NCI-H128 (cell line): ENCODE measurements at regions not wholly inside any gene's neighbourhood (a gene's known extent, or its start where the extent isn't known, plus 50 kb on each side); places are given as distances from the start of the nearest gene placed in this dataset.

Source experiments
- DNase-seq: peaks from one replicate; lab custom pipeline; 2025; ENCODE audit not compliant: unreplicated experiment; lab: John Stamatoyannopoulos, UW

DNA sequence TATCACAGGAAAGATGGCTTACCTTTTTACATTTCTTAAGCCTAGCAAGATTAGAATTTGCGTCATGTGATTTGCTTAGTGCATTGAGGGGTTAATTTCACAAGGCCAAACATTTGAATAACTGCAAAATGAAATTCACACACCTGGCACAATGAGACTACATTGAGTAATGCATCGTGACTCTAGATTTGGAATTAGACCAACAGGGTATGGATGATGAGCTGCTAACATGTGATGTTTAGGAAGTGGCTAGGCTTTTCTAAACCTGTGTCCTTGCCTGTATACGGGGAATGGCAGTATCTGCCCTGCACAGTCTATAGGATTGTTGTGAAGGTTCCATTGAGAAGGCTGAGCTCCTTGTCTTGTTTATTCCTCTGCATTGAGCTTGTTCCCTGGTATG lies 160.1 kb downstream of the MFSD1 start:
- no peak for DNase-seq

DNA sequence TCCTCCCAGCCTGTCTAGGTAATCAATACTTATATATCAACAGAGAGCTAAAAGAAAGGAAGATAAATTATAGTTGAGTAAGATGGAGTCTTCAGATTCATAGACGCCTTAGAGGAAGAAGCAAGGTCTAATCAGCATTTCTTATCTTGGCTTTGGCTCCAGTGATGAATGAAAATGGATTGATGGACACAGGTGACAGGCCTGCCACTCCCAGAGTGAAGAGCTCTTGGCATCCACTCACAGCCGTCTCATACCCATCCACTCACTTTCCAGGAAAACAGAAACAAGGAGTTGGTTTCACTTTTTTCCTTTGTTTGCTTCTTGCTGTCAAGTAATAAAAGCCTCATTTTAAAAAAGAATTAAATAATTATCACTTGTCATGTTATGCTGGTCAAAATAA lies 168.2 kb downstream of the MFSD1 start:
- no peak for DNase-seq

DNA sequence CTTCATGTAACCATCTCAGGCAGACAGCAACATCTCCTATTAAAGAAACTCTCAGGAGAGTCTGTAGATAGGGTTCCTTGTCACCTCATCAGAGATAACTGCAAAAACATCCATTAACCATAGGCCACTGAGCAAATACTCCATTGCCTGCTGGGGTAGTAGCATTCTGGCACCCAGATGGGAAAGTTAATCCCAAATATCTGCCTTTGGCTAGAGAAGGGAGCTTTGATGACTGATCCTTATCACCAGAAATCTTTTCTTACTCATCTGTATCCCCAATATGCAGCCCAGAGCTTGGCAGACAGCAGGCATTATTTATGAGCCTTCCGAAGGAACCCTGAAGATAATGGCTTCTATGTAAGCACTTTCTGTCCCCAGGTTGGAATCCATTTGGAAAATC lies 173.1 kb downstream of the MFSD1 start:
- no peak for DNase-seq

DNA sequence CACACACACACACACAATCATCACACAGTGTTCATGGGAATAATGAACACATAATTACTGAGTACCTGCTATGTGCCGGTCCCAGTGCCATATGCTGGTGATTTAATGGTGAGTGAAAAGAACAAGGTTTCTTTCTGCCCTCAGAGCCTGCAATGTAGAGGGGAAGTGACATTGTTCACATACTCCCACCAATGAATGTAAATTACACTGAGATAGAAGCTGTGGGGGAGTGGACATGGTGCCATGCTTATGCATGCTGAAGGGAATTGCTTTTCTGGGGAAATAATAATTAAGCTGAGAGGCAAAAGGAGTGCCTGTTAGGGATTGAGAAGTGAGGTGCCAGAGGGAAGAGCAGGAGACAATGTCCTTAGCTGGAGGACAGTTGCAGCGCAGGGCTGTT lies 175.1 kb downstream of the MFSD1 start:
- no peak for DNase-seq

DNA sequence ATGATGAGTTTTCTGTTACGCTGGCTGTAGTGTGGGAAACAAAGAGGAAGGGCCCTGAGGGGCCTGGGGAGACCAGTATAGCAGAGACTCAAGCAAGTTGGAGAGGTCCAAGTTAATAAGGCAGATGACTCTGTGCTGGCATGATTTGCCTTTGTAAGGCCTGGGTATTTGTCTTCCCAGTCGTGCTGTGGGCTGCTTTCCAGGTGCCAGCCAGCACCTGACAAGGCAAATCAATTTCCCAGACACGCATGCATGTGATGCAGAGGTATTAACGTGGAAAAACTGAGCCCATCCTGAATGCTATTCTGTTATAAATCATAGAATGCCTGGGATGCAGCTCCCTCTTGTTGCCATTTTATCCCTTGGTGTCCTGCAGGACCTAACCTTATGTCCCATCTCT lies 175.6 kb downstream of the MFSD1 start:
- DNase-seq: no peak

DNA sequence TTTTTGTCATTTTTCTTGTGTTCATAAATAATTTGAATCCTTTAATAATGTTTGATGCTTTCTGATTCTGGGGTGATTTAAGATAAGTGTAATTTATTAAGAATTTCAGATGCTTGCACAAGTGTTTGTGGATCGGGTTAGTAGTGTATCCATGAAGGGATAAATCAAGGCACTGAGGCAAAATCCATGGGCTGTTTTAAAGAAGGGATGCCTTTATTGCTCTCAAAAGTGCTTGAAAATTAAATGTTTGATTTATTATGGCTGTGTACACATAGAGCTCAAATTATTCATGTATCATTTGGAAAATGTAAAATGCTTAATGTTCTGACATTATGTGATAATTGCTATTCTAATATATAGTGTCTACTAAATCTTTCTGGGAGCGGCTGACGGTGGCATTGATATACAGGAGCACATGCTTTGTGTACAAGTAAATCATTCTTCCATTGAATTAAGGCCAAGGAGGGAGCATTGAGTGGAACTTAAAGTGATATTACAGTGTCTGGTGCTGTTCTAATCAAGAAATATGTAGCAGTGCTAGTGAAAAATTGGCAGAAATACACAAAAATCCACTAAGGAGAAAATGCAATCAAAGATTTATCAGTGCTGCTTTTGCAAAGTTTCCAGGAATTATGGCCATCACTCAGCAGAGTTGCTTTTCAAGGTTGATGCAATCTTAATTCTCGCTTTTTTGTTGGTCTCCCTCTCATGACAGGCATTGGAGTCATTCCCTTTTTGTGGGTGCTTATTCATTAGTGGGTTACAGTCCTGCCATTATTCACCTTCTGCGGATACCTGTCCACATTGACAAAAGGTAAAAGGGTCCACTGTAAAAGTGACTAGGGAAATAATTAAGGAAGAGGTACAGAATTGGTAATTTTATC lies 181.6 kb downstream of the MFSD1 start:
- DNase-seq: no peak

DNA sequence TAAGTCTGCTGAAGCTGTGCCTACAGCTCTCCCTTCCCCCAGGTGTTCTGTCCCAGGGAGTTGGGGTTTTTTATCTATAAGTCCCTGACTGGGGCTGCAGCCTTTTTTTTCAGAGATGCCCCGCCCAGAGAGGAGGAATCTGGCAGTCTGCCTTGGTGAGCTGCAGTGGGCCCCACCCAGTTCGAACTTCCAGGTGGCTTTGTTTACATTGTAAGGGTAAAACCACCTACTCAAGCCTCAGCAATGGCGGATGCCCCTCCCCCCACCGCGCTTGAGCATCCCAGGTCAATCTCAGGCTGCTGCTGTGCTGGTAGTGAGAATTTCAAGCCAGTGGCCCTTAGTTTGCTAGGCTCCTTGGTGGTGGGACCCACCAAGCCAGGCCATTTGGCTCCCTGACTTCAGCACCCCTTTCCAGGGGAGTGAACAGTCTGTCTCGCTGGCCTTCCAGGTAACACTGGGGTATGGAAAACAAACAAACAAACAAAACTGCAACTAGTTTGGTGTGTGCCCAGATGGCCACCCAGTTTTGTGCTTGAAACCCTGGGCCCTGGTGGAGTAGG lies 189.4 kb downstream of the MFSD1 start:
- DNase-seq: peak; percentile 37

DNA sequence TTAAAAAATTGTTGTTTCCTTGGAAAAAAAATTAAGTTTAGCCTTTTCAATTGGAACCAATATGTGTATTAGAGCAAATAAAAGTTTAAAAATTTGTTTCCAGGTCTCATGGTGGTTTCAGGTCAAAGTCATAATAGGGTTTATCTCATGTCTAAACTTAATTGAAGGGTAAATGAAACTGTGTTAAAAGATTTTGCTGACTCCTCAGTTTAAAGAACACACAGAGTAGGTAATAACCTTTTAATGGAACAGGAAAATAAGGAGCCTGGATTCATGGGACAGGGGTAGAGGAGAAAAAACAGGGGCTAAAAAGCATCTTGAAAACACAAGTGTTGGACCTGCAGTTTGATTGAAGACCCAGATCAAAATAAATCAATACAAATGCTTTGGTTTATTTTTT lies 190.6 kb downstream of the MFSD1 start:
- no peak for DNase-seq

DNA sequence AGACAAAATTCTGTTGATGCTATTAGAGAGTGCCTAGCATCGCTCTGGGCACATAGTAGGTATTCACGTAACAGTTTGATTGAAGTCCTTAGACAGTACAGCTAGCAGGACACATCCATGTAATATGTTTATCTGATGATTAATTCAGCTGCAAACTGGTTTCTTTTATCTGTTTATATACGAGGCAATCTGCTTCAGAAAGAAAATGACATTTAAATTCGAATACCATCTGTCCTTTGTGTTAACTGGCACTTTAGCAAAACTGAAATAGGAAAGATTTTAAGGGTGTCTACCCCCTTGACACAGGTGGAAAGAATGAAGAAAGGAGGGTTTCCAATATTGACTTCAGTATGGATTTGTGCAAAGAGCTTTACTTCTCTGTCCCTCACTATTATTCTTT lies 192.5 kb downstream of the MFSD1 start:
- no peak for DNase-seq

DNA sequence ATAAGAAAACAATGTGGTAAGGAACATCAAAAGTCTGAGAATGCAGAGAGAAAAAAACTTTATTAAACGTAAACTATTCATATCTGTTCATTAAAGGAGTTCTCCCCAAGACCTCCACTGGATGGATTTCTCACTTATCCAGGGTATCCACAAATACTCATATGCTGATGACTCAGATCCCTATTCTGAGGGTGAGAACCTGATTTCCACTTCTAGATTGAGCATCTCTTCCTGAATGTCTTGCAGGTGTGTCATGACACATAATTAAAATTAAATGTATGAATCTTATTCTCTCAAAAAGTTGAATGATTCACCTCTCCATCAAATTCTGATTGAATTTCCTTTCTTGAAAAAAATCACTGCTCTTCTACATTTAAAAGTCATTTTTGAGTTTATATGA lies 199.9 kb downstream of the MFSD1 start:
- no peak for DNase-seq

DNA sequence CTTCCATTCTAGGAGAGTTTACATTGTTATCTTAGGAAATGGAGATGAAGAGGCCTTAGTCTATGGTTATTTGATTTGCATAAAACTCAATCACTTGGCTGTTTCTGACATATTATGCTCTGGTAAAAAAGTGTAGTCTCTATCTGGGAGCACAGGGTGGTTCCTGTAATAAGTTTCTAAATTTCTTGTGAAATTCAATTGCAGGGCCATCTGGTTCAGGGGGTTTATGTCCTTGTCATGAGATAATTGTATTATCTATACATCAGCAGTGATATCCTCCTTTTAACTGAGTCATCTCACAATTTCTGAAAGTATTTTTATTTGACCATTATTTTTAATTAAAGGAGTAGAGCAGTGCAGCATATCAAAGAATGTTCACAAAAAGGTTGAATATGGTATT lies 203.3 kb downstream of the MFSD1 start:
- no peak for DNase-seq

DNA sequence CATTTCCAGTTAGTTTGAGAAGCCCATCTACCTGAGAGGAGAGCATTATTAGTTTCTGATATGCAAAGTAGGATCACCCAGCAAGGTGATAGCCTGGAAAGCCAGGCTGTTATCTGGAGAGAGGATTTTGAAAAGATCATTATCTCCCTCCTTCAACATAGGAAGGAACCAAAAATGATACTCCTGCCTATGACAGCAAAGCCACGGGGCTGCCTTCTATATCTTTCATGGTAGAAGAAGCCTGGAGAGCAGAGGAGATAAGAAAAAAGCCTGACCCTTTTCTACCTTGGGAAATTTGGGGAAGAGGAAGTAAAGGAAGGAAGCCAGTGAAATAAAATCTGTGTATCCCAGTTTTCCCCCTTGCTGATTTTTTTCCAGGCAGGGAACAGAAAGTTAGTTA lies 205.5 kb downstream of the MFSD1 start:
- DNase-seq: no peak

DNA sequence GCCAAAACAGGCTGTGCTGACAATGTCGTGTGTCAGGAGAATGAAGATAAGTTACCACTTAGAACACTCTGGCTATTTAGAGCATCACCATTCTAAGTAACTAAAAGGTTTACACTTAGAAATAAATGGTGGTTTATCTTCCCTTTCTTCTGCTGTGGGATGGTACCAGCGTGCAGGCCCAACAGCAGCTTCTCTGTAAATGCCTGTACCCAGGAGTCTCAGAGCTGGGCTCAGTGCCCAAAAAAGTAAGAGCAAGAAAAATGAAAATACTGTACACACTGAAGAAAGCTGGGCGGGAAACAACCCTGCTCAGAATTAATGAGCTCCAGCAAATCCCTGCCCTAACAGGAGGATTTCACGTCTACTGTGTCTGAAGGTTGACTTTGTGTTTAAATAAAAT lies 206.5 kb downstream of the MFSD1 start:
- no peak for DNase-seq

DNA sequence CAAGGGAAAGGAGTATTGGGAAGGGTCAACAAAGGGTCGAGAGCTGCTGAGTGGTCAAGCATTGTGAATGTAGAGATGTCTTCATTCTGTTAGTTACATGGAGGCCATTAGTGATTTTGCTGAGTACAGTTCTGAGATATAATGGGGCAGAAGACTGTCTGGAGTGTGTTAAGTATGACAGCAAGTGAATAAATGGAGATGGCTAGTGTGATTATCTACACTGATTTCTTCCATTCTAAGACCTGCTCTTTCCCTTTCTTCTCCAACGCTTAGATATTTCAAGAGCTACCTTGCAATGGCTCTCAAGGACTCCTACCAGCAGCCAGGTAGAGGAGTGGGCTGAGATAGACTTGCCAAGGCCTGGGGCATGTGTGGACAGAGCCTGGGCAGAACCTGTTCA lies 216.5 kb downstream of the MFSD1 start:
- DNase-seq: no peak

DNA sequence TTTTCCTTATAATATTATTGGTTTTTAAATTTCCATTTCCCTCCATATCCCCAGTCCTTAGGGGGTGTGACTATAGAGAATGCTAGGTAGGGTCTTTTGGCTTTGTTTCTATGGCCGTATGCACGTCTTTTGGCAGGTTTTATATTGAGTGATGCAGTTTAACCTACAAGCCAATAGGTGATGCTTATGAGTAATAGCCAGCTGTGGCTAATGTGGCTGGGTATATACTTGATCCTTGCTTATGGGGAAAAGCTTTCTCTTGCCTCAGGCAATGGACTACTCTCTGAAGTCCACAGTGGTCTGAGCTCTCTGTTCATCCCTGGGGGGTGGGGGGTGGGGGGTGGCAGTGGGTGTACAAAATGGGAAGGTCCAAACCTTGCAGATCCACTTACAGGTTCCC lies 223.9 kb downstream of the MFSD1 start:
- no peak for DNase-seq

DNA sequence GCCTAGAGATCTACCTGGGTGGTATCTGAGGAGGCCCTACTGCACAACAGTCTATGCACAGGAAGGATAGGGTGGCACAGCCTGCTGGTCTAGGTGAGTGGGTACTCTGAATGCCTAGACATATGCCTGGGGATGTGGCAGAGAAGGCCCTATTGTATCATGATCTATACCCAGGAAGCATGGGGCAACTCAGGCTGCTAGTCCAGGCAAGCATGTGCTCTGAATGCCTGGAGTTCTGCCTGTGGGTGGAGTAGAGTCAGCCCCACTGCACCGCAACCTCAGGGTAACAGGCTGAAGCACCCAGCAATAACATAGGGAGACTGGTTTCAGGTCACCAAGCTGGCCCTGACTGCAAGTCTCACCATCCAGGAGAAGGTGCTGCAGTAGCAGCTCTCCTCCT lies 224.7 kb downstream of the MFSD1 start:
- DNase-seq: no peak

DNA sequence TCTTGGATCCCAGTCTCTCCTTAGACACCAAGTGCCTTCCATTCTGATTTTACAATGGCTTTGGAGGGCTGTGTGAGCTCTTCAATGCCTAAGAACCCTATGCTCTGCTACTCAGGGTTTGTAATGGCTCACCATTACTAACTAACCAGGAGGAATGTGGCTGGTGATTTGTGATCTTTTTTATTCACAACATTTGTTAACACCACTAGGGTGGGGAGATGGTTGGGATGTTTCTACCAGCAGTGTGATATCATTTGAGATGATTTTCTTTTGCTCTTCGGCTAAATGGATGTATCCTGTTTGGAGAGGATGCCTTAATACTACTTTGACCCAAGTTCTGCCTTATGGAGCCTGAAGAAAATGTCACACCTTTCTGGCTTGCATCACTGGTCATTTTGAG lies 226.9 kb downstream of the MFSD1 start:
- DNase-seq: no peak

DNA sequence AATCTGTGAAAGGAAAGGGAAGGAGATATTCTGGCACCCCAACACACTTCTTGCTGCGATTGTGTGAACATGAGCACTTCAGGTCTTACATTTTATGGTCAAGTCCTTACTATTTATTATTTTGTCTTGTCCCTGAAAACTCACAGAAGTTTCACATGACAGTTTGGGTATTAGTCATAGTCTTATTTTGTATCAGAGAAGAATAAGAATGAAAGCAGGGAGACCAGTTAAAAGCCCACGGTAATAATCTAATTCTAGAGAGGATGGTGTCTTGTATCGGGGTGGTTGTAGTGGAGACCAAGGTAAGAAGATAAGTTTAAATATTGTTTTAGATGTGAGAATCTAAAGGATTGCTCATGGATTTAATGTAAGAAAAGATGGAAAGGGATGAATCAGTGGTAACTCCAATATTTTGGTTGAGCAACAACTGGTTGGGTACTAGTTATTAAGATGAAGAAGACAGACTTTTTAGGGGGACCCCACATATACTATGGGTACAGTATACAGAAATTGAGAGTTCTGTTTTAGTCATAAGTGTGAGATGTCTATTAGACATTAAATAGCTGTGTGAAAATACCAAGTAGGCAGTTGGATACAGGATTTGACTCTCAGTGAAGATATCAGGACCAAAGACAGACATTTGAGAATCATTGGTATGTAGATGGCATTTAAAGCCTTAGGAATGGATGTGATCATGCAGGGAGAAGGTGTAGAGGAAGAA lies 227.6 kb downstream of the MFSD1 start:
- no peak for DNase-seq

DNA sequence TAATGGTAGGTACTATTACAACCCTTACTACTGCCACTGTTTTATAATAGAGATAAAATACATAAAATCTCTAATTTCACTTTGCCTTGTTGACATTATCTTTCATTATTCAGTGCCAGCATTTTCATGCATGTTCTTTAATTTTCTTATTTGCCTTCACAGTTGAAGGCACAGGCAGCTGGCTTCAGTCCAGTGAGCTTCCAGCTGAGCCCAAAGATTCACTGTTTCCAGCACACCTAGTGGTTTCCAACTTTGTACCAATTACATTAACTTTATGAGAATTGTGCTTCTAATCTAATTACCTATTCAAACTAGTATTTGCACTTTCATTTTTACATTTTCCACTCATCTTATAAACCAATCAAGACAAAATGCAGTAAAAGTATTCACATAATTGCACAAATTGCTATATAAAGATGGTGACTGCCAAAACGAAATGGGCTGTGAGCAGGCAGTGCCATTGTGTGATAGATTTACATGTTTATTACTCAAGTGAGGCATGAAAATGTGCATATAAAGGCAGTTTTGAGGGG lies 228.3 kb downstream of the MFSD1 start:
- DNase-seq: no peak

DNA sequence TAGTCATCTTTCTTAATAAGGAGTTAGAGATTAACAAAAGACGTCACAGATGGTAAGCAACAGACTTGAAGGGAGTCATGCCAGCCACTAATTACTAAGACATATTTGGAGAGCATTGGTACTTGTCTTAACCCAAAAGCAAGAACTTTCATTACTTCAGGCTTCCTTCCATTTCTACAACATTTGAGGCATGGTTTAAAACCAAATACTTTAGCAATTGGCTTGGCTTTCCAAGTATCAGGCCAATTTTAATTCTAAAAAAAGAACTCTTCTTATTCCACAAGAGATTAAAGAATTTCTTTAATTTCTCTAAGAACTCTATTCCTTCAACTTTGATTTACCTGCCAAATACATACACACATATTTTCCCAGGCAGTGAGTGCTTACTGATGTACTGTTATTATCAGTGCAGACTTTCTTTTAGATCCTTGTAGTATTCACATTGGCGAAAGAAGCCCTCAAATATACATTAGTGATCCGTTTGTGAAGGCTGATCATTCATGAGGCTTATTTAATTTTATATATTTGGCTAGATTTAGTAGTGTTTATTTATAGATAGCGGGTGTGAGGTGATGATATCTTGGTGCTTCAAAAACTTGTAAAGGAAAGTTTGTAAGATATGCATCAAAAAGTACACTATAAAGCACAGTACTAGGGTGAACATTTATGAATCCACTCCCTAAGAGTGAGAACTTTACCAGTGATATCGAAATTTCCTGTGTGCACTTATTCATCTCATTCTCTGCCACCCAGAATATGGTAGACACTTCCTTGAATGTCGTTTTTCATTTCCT lies 229.2 kb downstream of the MFSD1 start:
- DNase-seq: no peak

DNA sequence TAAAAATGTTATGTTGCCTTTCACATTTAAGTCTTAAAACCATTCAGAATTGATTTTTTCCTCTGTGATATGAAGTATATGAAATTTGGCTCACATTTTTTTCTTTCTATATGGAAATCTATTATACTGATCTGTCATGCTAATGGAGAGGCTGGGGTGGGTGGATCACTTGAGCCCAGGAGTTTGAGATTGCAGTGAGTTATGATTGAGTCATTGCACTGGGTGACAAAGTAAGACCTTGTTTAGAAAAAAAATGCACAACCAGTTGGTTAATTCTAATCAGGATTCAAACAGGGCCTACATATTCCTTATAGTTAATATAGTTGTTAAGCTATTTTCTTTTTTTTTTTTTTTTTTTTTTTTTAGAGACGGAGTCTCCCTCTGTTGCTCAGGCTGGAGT lies 230.5 kb downstream of the MFSD1 start:
- no peak for DNase-seq
